NT2/D1 (cell line): ENCODE measurements at regions not wholly inside any gene's neighbourhood (a gene's known extent, or its start where the extent isn't known, plus 50 kb on each side); places are given as distances from the start of the nearest gene placed in this dataset.
"Not testable (repeated sequence)": the region's sequence is repeated elsewhere in the genome, so short reads cannot be mapped to it uniquely, and the experiment has no call there.

ENCODE experiments used
- SUZ12 ChIP-seq: IDR thresholded peaks from 2 replicates; pipeline ENCODE4 v1.6.1; 2011; ENCODE audit not compliant: insufficient read length, insufficient read depth; ENCODE audit errors: extremely low read depth
- YY1 ChIP-seq: IDR thresholded peaks from 2 replicates; pipeline ENCODE4 v1.6.1; 2011; ENCODE audit not compliant: insufficient read length, insufficient read depth

- TF ChIP-seq YY1, SUZ12: not testable (repeated sequence)
Observed at GRCh38 chr15:24309700-24310099, 365.9 kb upstream of the NPAP1 start.
